DND-41 (cell line): ENCODE measurements at regions not wholly inside any gene's neighbourhood (a gene's known extent, or its start where the extent isn't known, plus 50 kb on each side); places are given as distances from the start of the nearest gene placed in this dataset.
"Not testable (repeated sequence)": the region's sequence is repeated elsewhere in the genome, so short reads cannot be mapped to it uniquely, and the experiment has no call there.

Experiments
- ATAC-seq: fragments of 200-7000 bp; cut with Tn5 transposase; 3 replicates; pipeline ENCODE4 v1.9.1; 2021; ENCODE audit warnings: low read depth; ENCODE audit not compliant: insufficient read depth
- DNase-seq: peaks from one replicate; pipeline ENCODE4 v3.0.0-alpha.2; 2020
- H2AFZ ChIP-seq: 2 replicates; pipeline ENCODE4 v1.6.0; 2012; ENCODE audit warnings: low read depth, low read length
- H3K27ac ChIP-seq: 2 replicates; pipeline ENCODE4 v1.5.1; 2012; ENCODE audit warnings: low read length, inconsistent platforms
- H3K27me3 ChIP-seq: fragments of 200-600 bp; sonication (generic); 2 replicates; pipeline ENCODE4 v1.6.0; 2012; ENCODE audit warnings: low read length, mild to moderate bottlenecking, inconsistent platforms; ENCODE audit not compliant: insufficient read depth, poor library complexity
- H3K36me3 ChIP-seq: 2 replicates; pipeline ENCODE4 v1.5.1; 2012; ENCODE audit warnings: low read length, inconsistent platforms; ENCODE audit not compliant: insufficient read depth
- H3K4me1 ChIP-seq: 2 replicates; pipeline ENCODE4 v1.5.1; 2012; ENCODE audit warnings: mild to moderate bottlenecking, low read length; ENCODE audit not compliant: insufficient read depth
- H3K4me2 ChIP-seq: 2 replicates; pipeline ENCODE4 v1.6.0; 2012; ENCODE audit warnings: mild to moderate bottlenecking, moderate library complexity, low read length, inconsistent platforms; ENCODE audit not compliant: insufficient read depth
- H3K4me3 ChIP-seq, 2 experiments: fragments of 200-600 bp in 1 of 2; shearing (Covaris generic) in 1 of 2; 2 replicates each; pipeline ENCODE4 v1.5.1; 2012 to 2016; ENCODE audit warnings: inconsistent platforms in 2 of 2, low read length in 2 of 2, mild to moderate bottlenecking in 2 of 2, low read depth in 1 of 2, moderate library complexity in 1 of 2
- H3K79me2 ChIP-seq: 2 replicates; pipeline ENCODE4 v1.6.0; 2012; ENCODE audit warnings: low read length, inconsistent platforms; ENCODE audit not compliant: insufficient read depth
- H3K9ac ChIP-seq: 2 replicates; pipeline ENCODE4 v1.6.0; 2012; ENCODE audit warnings: low read depth, mild to moderate bottlenecking, inconsistent platforms, low read length, moderate library complexity
- H3K9me3 ChIP-seq: 2 replicates; pipeline ENCODE4 v1.5.1; 2012; ENCODE audit warnings: low read length, moderate library complexity, mild to moderate bottlenecking, inconsistent platforms; ENCODE audit not compliant: insufficient read depth, severe bottlenecking
- H4K20me1 ChIP-seq: 2 replicates; pipeline ENCODE4 v1.6.0; 2012; ENCODE audit warnings: low read length; ENCODE audit not compliant: insufficient read depth
- EZH2 ChIP-seq: IDR thresholded peaks from 3 replicates; pipeline ENCODE4 v1.6.1; 2012; ENCODE audit warnings: borderline replicate concordance, low read depth, mild to moderate bottlenecking, moderate library complexity, low read length, inconsistent platforms; ENCODE audit not compliant: severe bottlenecking
- TF ChIP-seq, protein P1 (sequence below): IDR thresholded peaks from 2 replicates; pipeline ENCODE4 v1.5.1; 2012; ENCODE audit warnings: borderline replicate concordance, low read length, moderate library complexity, mild to moderate bottlenecking; ENCODE audit not compliant: poor library complexity, severe bottlenecking; ENCODE audit errors: extremely low read depth

DNA sequence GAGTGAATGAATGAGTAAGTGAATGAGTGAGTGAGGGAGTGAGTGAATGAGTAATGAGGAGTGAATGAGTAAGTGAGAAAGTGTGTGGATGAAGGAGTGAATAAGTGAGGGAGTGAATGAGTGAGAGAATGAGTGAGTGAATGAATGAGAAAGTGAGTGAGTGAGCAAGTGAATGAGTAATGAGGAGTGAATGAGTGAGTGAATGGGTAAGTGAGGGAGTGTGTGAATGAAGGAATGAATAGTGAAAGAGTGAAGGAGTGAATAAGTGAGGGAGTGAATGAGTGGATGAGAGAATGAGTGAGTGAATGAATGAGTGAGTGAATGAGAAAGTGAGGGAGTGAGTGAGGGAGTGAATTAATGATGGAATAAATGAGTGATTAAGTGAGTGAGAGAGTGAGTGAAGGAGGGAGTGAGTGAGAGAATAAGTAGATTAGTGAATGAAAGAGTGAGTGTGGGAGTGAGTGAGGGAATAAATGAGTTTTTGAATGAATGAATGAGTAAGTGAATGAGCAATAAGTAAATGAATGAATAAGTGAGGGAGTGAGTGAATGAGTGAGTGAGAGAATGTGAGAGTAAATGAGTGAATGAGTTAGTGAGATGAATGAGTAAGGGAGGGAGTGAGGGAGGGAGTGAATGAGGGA is 364.5 kb downstream of the ADGRD1 start:
- Histone ChIP-seq H3K4me2 (no peak overlapping the region), H3K36me3 (no peaks in the 10 kb centered on the region), H3K9ac (no peak overlapping the region), H3K27ac (no peak overlapping the region), H2AFZ (no peak overlapping the region), H4K20me1 (no peaks in the 10 kb centered on the region), H3K4me1 (no peaks in the 10 kb centered on the region), H3K79me2 (no peaks in the 10 kb centered on the region), H3K27me3 (no peaks in the 10 kb centered on the region), H3K4me3 (no peak overlapping the region), H3K9me3 (peaks cover 15% of the 10 kb centered on the region)
- DNase-seq (no peak), ATAC-seq (no peak)
- TF ChIP-seq, protein P1, sequence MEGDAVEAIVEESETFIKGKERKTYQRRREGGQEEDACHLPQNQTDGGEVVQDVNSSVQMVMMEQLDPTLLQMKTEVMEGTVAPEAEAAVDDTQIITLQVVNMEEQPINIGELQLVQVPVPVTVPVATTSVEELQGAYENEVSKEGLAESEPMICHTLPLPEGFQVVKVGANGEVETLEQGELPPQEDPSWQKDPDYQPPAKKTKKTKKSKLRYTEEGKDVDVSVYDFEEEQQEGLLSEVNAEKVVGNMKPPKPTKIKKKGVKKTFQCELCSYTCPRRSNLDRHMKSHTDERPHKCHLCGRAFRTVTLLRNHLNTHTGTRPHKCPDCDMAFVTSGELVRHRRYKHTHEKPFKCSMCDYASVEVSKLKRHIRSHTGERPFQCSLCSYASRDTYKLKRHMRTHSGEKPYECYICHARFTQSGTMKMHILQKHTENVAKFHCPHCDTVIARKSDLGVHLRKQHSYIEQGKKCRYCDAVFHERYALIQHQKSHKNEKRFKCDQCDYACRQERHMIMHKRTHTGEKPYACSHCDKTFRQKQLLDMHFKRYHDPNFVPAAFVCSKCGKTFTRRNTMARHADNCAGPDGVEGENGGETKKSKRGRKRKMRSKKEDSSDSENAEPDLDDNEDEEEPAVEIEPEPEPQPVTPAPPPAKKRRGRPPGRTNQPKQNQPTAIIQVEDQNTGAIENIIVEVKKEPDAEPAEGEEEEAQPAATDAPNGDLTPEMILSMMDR: no peak
- TF ChIP-seq EZH2: no peak

DNA sequence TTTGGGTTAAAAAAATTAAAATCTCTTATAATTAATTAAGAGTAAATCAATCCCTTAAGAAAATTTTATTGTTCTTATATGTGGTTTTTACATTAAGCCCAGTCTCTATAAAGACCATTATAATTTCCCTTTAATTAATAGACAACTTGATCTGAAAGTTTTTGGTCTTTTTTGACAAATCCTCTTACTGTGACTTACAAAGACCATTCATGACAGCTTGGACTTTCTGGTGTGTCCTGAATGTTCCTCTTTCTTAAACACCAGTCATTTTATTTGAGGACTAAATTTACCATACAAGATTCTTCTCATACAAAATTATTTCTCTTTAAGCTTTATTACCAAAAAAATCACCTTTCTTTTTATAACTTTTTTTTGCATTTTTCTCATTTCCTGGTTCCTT is 368.3 kb downstream of the ADGRD1 start:
- Histone ChIP-seq H3K27me3 (no peaks in the 10 kb centered on the region), H2AFZ (no peak overlapping the region), H3K79me2 (no peaks in the 10 kb centered on the region), H3K4me1 (no peaks in the 10 kb centered on the region), H3K27ac (no peak overlapping the region), H3K4me2 (no peak overlapping the region), H3K36me3 (no peaks in the 10 kb centered on the region), H3K9ac (no peak overlapping the region), H4K20me1 (no peaks in the 10 kb centered on the region), H3K4me3 (no peak overlapping the region), H3K9me3 (peaks cover 12% of the 10 kb centered on the region)
- no peak for ATAC-seq
- DNase-seq: no peak
- TF ChIP-seq EZH2: no peak
- TF ChIP-seq, protein P1: no peak

DNA sequence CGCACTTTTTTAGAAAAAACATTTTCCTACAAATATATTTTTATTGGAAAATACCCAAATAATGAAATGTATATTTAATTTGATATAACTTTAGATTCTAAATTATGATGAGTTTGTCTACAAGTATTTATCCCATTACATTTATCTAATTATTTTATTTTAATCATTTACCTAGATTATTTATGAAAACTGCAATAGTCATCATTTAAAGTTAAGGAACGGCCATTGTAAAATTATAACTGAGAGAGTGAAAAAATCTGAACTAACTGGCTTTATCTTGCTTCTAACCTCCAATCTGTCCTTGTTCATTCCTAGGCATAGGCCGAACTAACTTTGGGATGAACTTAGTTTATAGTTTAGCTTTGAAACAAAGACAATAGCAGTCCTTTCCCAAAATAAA is 368.8 kb downstream of the ADGRD1 start:
- not testable (repeated sequence) for H2AFZ ChIP-seq, H4K20me1 ChIP-seq, ATAC-seq, H3K79me2 ChIP-seq, H3K36me3 ChIP-seq, H3K4me2 ChIP-seq, H3K27ac ChIP-seq, H3K4me1 ChIP-seq, H3K27me3 ChIP-seq, H3K9ac ChIP-seq, H3K4me3 ChIP-seq, DNase-seq
- peaks cover 11% of the 10 kb centered on the region for H3K9me3 ChIP-seq

DNA sequence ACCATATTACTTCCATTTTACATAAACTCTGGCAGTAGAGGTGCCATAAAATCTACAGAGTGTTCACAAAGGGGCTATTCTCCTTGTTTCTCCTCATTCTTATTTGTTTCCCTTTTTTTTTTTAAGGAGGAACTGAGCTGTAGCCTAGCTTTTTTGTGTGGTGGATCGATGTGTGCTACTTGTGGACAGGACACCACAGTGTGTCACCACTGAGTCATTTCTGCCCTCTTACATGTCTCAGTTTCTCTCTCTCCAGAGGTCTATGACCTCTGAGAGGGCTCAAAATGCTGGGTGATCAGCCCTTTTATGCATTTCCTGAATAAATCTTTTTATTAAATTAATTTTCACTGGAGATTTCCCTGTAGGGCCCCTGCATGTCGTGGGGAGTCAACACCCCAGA is 370.2 kb downstream of the ADGRD1 start:
- Histone ChIP-seq H3K27me3 (no peaks in the 10 kb centered on the region), H3K79me2 (no peaks in the 10 kb centered on the region), H3K36me3 (no peaks in the 10 kb centered on the region), H3K9ac (no peak overlapping the region), H3K4me2 (no peak overlapping the region), H3K4me3 (no peak overlapping the region), H3K9me3 (peaks cover 11% of the 10 kb centered on the region), H2AFZ (no peak overlapping the region), H4K20me1 (no peaks in the 10 kb centered on the region), H3K27ac (no peak overlapping the region), H3K4me1 (no peaks in the 10 kb centered on the region)
- TF ChIP-seq, protein P1: no peak
- no peak for TF ChIP-seq EZH2
- DNase-seq: no peak
- no peak for ATAC-seq
